Body of pancreas (tissue), 4 donors: ENCODE measurements at regions not wholly inside any gene's neighbourhood (a gene's known extent, or its start where the extent isn't known, plus 50 kb on each side); places are given as distances from the start of the nearest gene placed in this dataset.

Experiments
- CTCF ChIP-seq, 7 experiments: fragments of 450-650 bp in 4 of 7; fragments of 200-600 bp in 3 of 7; sonication (generic) in 3 of 7; IDR thresholded peaks; one replicate each; pipeline ENCODE4 v1.5.1; 2016 to 2019; ENCODE audit warnings: antibody characterized with exemption in 7 of 7
- POLR2A ChIP-seq, 3 donors: fragments of 450-650 bp; IDR thresholded peaks; one replicate each; pipeline ENCODE4 v1.6.1; 2016; ENCODE audit warnings: antibody characterized with exemption in 3 of 3, mild to moderate bottlenecking in 2 of 3

GRCh38 chr3:194941360-194941955 is 255.8 kb downstream of the FAM43A start:
- TF ChIP-seq POLR2A (IDR thresholded peaks at IDR 0.05) (no peak), CTCF (IDR thresholded peaks at IDR 0.05) (no peak)
